ENCODE measurements at regions not wholly inside any gene's neighbourhood (a gene's known extent, or its start where the extent isn't known, plus 50 kb on each side); places are given as distances from the start of the nearest gene placed in this dataset.

GRCh38 chrY:21422221-21422620 is 88.9 kb upstream of the RBMY1B start:
- Histone ChIP-seq H3K36me3 (ENCODE audit: control insufficient read depth in 4 of 4, insufficient read depth in 3 of 4, low read depth in 1 of 4, low read length in 3 of 4) (no peaks in the 10 kb centered on the region), H3K27ac (ENCODE audit: low read depth in 1 of 2, low read length in 2 of 2) (no peak overlapping the region), H3K4me1 (ENCODE audit: control insufficient read depth in 4 of 4, insufficient read depth in 4 of 4, low read length in 3 of 4) (no peaks in the 10 kb centered on the region), H3K9me3 (ENCODE audit: control insufficient read depth in 4 of 4, low read length in 3 of 4) (no peaks in the 10 kb centered on the region), H3K4me3 (ENCODE audit: low read depth in 1 of 3, low read length in 3 of 3) (no peak overlapping the region), H3K27me3 (ENCODE audit: control insufficient read depth in 4 of 4, insufficient read depth in 4 of 4, low read length in 3 of 4) (no peaks in the 10 kb centered on the region), H3K9ac (ENCODE audit: low read depth in 1 of 2, low read length in 2 of 2) (no peak overlapping the region)
- WGBS = 70% methylated on average over 5 of the region's 5 CpGs
- no peak for TF ChIP-seq FOXA2 (IDR thresholded peaks at IDR 0.05)
- TF ChIP-seq HNF4A (conservative IDR thresholded peaks at IDR 0.05) = no peak
- TF ChIP-seq, protein P1, sequence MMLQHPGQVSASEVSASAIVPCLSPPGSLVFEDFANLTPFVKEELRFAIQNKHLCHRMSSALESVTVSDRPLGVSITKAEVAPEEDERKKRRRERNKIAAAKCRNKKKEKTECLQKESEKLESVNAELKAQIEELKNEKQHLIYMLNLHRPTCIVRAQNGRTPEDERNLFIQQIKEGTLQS (IDR thresholded peaks at IDR 0.05) = no peak
- TF ChIP-seq, protein P2, sequence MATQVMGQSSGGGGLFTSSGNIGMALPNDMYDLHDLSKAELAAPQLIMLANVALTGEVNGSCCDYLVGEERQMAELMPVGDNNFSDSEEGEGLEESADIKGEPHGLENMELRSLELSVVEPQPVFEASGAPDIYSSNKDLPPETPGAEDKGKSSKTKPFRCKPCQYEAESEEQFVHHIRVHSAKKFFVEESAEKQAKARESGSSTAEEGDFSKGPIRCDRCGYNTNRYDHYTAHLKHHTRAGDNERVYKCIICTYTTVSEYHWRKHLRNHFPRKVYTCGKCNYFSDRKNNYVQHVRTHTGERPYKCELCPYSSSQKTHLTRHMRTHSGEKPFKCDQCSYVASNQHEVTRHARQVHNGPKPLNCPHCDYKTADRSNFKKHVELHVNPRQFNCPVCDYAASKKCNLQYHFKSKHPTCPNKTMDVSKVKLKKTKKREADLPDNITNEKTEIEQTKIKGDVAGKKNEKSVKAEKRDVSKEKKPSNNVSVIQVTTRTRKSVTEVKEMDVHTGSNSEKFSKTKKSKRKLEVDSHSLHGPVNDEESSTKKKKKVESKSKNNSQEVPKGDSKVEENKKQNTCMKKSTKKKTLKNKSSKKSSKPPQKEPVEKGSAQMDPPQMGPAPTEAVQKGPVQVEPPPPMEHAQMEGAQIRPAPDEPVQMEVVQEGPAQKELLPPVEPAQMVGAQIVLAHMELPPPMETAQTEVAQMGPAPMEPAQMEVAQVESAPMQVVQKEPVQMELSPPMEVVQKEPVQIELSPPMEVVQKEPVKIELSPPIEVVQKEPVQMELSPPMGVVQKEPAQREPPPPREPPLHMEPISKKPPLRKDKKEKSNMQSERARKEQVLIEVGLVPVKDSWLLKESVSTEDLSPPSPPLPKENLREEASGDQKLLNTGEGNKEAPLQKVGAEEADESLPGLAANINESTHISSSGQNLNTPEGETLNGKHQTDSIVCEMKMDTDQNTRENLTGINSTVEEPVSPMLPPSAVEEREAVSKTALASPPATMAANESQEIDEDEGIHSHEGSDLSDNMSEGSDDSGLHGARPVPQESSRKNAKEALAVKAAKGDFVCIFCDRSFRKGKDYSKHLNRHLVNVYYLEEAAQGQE (IDR thresholded peaks at IDR 0.05) = no peak
- no peak for TF ChIP-seq NR2F2 (IDR thresholded peaks at IDR 0.05)
- TF ChIP-seq, protein P3, sequence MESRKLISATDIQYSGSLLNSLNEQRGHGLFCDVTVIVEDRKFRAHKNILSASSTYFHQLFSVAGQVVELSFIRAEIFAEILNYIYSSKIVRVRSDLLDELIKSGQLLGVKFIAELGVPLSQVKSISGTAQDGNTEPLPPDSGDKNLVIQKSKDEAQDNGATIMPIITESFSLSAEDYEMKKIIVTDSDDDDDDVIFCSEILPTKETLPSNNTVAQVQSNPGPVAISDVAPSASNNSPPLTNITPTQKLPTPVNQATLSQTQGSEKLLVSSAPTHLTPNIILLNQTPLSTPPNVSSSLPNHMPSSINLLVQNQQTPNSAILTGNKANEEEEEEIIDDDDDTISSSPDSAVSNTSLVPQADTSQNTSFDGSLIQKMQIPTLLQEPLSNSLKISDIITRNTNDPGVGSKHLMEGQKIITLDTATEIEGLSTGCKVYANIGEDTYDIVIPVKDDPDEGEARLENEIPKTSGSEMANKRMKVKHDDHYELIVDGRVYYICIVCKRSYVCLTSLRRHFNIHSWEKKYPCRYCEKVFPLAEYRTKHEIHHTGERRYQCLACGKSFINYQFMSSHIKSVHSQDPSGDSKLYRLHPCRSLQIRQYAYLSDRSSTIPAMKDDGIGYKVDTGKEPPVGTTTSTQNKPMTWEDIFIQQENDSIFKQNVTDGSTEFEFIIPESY (IDR thresholded peaks at IDR 0.05) = no peak
- TF ChIP-seq CTCF (IDR thresholded peaks at IDR 0.05; ENCODE audit: low read depth, low read length, missing input control) = no peak
- no peak for TF ChIP-seq SP1 (IDR thresholded peaks at IDR 0.05)
- TF ChIP-seq EGR1 (IDR thresholded peaks at IDR 0.05; ENCODE audit: low read depth in 2 of 2) = no peak
- no peak for TF ChIP-seq TAF1 (conservative IDR thresholded peaks at IDR 0.05)
- TF ChIP-seq HNF4G (IDR thresholded peaks at IDR 0.05) = no peak
- no peak for TF ChIP-seq FOXA1 (IDR thresholded peaks at IDR 0.05)
- no peak for TF ChIP-seq RAD21 (IDR thresholded peaks at IDR 0.05)
- TF ChIP-seq GABPA (IDR thresholded peaks at IDR 0.05 in 1 of 2, conservative IDR thresholded peaks at IDR 0.05 in 1 of 2) = no peak
- TF ChIP-seq JUND (IDR thresholded peaks at IDR 0.05) = no peak
- TF ChIP-seq YY1 (IDR thresholded peaks at IDR 0.05) = no peak
- TF ChIP-seq RXRA (IDR thresholded peaks at IDR 0.05) = no peak
- TF ChIP-seq, protein P4, sequence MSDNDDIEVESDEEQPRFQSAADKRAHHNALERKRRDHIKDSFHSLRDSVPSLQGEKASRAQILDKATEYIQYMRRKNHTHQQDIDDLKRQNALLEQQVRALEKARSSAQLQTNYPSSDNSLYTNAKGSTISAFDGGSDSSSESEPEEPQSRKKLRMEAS (IDR thresholded peaks at IDR 0.05) = no peak
- DNase-seq (ENCODE audit: low spot score) = no peak
